Loucy (cell line): ENCODE measurements at regions not wholly inside any gene's neighbourhood (a gene's known extent, or its start where the extent isn't known, plus 50 kb on each side); places are given as distances from the start of the nearest gene placed in this dataset.

ENCODE experiments used
- H2AFZ ChIP-seq: fragments of 200-600 bp; sonication (generic); 2 replicates; pipeline ENCODE4 v1.6.0; 2016; ENCODE audit warnings: antibody characterized with exemption, mild to moderate bottlenecking, low read length, moderate library complexity
- H3F3A ChIP-seq: fragments of 200-600 bp; 2 replicates; pipeline ENCODE4 v1.6.0; 2016; ENCODE audit warnings: antibody characterized with exemption, low read depth, mild to moderate bottlenecking
- H3K27me3 ChIP-seq: fragments of 200-600 bp; sonication (generic); 2 replicates; pipeline ENCODE4 v1.6.1; 2014; ENCODE audit warnings: low read length, mild to moderate bottlenecking; ENCODE audit not compliant: insufficient read depth, poor library complexity, severe bottlenecking
- H3K36me3 ChIP-seq: fragments of 200-600 bp; sonication (generic); 2 replicates; pipeline ENCODE4 v1.6.1; 2016; ENCODE audit warnings: low read length; ENCODE audit not compliant: insufficient read depth
- H3K4me1 ChIP-seq: fragments of 200-600 bp; sonication (generic); 2 replicates; pipeline ENCODE4 v1.5.1; 2014; ENCODE audit warnings: low read length, mild to moderate bottlenecking; ENCODE audit not compliant: insufficient read depth, poor library complexity, severe bottlenecking
- H3K4me2 ChIP-seq: fragments of 200-600 bp; sonication (generic); 2 replicates; pipeline ENCODE4 v1.6.0; 2014; ENCODE audit warnings: antibody characterized with exemption, low read length, low read depth, mild to moderate bottlenecking; ENCODE audit not compliant: poor library complexity, severe bottlenecking
- H3K4me3 ChIP-seq: fragments of 200-600 bp; sonication (generic); 2 replicates; pipeline ENCODE4 v1.5.1; 2014; ENCODE audit warnings: low read length, mild to moderate bottlenecking, mixed read lengths; ENCODE audit not compliant: poor library complexity, severe bottlenecking
- H3K79me2 ChIP-seq: fragments of 200-600 bp; sonication (generic); 2 replicates; pipeline ENCODE4 v1.6.1; 2014; ENCODE audit warnings: low read length; ENCODE audit not compliant: insufficient read depth
- H3K9ac ChIP-seq: fragments of 200-600 bp; sonication (generic); 2 replicates; pipeline ENCODE4 v1.6.0; 2014; ENCODE audit warnings: mild to moderate bottlenecking, low read depth, low read length, moderate library complexity; ENCODE audit not compliant: poor library complexity, severe bottlenecking
- H3K9me2 ChIP-seq: fragments of 200-600 bp; sonication (generic); replicated peaks from 2 replicates; pipeline ENCODE4 v1.6.1; 2016; ENCODE audit warnings: low read depth, low read length, mixed read lengths
- H3K9me3 ChIP-seq: fragments of 200-600 bp; sonication (generic); 2 replicates; pipeline ENCODE4 v1.6.1; 2014; ENCODE audit warnings: mild to moderate bottlenecking, antibody characterized with exemption, low read length, low read depth; ENCODE audit not compliant: insufficient read depth
- H4K20me1 ChIP-seq: fragments of 200-600 bp; sonication (generic); 2 replicates; pipeline ENCODE4 v1.6.0; 2014; ENCODE audit warnings: antibody characterized with exemption, low read length, mild to moderate bottlenecking; ENCODE audit not compliant: insufficient read depth, poor library complexity, severe bottlenecking
- EZH2phosphoT487 ChIP-seq: fragments of 200-600 bp; IDR thresholded peaks from 2 replicates; pipeline ENCODE4 v1.6.1; 2018; ENCODE audit warnings: antibody characterized with exemption, mild to moderate bottlenecking, moderate library complexity, borderline replicate concordance
- TF ChIP-seq, protein P1 (sequence below): fragments of 200-600 bp; sonication (generic); conservative IDR thresholded peaks from 2 replicates; pipeline ENCODE4 v1.5.1; 2014; ENCODE audit warnings: mild to moderate bottlenecking, antibody characterized with exemption, low read length

- Histone ChIP-seq H3K9me3 (no peaks in the 10 kb centered on the region), H3K9me2 (no peaks in the 10 kb centered on the region), H3K4me1 (no peaks in the 10 kb centered on the region), H3K4me3 (no peak overlapping the region), H3K36me3 (no peaks in the 10 kb centered on the region), H3K9ac (no peak overlapping the region), H3K27me3 (no peaks in the 10 kb centered on the region), H3F3A (no peaks in the 10 kb centered on the region), H2AFZ (no peak overlapping the region), H3K79me2 (no peaks in the 10 kb centered on the region), H4K20me1 (no peaks in the 10 kb centered on the region), H3K4me2 (no peak overlapping the region)
- TF ChIP-seq EZH2phosphoT487: no peak
- TF ChIP-seq, protein P1, sequence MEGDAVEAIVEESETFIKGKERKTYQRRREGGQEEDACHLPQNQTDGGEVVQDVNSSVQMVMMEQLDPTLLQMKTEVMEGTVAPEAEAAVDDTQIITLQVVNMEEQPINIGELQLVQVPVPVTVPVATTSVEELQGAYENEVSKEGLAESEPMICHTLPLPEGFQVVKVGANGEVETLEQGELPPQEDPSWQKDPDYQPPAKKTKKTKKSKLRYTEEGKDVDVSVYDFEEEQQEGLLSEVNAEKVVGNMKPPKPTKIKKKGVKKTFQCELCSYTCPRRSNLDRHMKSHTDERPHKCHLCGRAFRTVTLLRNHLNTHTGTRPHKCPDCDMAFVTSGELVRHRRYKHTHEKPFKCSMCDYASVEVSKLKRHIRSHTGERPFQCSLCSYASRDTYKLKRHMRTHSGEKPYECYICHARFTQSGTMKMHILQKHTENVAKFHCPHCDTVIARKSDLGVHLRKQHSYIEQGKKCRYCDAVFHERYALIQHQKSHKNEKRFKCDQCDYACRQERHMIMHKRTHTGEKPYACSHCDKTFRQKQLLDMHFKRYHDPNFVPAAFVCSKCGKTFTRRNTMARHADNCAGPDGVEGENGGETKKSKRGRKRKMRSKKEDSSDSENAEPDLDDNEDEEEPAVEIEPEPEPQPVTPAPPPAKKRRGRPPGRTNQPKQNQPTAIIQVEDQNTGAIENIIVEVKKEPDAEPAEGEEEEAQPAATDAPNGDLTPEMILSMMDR: no peak
Observed at GRCh38 chr11:130692220-130692619, 224.1 kb downstream of the SNX19 start.

DNA sequence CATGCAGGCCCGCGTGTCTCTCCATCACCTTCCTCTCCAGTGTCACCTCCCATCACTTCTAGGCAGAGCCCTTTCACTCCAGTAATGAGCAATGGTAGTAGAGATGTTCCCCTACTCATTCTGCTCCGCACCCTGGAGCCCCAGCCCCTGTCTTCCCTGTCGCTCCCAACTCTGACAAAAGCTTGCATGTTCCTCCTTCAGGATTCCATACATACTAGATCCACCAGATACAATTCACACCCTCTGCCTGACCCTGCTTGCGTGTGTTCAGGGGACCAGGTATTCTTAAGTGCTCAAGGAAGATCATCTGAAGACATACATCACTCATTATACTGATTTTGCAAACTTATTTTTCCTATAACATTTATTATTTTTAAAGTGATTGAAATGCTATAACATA lies 222.7 kb downstream of the SNX19 start:
- Histone ChIP-seq H3K27me3 (no peaks in the 10 kb centered on the region), H3K4me3 (no peak overlapping the region), H4K20me1 (no peaks in the 10 kb centered on the region), H3K36me3 (no peaks in the 10 kb centered on the region), H3K79me2 (no peaks in the 10 kb centered on the region), H3K9me3 (no peaks in the 10 kb centered on the region), H3K4me1 (no peaks in the 10 kb centered on the region), H3K9me2 (no peaks in the 10 kb centered on the region), H3K4me2 (no peak overlapping the region), H2AFZ (no peak overlapping the region), H3K9ac (no peak overlapping the region), H3F3A (no peaks in the 10 kb centered on the region)
- TF ChIP-seq EZH2phosphoT487: no peak
- TF ChIP-seq, protein P1: no peak

DNA sequence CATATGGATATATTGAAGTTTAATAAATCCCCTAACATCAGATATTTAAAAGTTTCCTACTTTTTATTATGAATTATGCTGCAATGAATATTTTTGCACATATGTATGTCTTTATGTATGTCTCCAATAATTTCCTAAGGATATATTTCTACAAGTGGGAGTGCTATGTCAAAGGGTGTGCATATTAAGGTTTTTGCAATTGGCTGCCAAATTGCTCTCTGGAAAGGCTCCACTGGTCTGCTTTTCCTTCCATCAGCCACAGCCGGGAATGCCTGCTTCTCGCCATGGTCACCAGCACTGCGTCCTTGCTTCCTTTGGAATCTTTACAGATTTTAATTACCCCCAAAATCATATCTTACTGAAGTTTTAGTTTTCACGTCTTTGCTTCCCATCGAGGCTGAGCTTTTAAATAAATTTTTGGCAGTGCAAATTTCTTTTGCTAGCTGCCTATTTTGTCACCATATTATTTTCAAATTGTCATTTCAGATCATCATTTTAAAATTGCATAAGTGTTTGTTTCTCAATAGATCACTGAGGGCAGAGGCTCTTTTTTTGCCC lies 221.7 kb downstream of the SNX19 start:
- H2AFZ ChIP-seq: no peak overlapping the region
- no peak overlapping the region for H3K4me3 ChIP-seq
- H3F3A ChIP-seq: no peaks in the 10 kb centered on the region
- H3K9me3 ChIP-seq: no peaks in the 10 kb centered on the region
- no peak for TF ChIP-seq EZH2phosphoT487
- TF ChIP-seq, protein P1: no peak
- H3K79me2 ChIP-seq: no peaks in the 10 kb centered on the region
- H3K4me2 ChIP-seq: no peak overlapping the region
- no peak overlapping the region for H3K9ac ChIP-seq
- no peaks in the 10 kb centered on the region for H3K4me1 ChIP-seq
- no peaks in the 10 kb centered on the region for H4K20me1 ChIP-seq
- H3K9me2 ChIP-seq: no peaks in the 10 kb centered on the region
- H3K36me3 ChIP-seq: no peaks in the 10 kb centered on the region
- H3K27me3 ChIP-seq: no peaks in the 10 kb centered on the region
